SK-N-SH treated with all-trans-retinoic acid at 6 μM for 48 hours (cell line): ENCODE measurements at regions not wholly inside any gene's neighbourhood (a gene's known extent, or its start where the extent isn't known, plus 50 kb on each side); places are given as distances from the start of the nearest gene placed in this dataset.

ENCODE experiments used
- ATAC-seq: fragments of 200-7000 bp; cut with Tn5 transposase; 3 replicates; pipeline ENCODE4 v1.9.1; 2020; ENCODE audit warnings: mild to moderate bottlenecking, moderate library complexity
- ARNTL ChIP-seq: fragments of 450-650 bp; formaldehyde crosslinking; IDR thresholded peaks from 2 replicates; pipeline ENCODE4 v1.5.0; 2020; ENCODE audit warnings: low read depth, mild to moderate bottlenecking, moderate library complexity, borderline replicate concordance
- BACH2 ChIP-seq: fragments of 250-450 bp; sonication (Bioruptor Pico); IDR thresholded peaks from 2 replicates; pipeline ENCODE4 v1.9.0; 2021; ENCODE audit warnings: mild to moderate bottlenecking, borderline replicate concordance
- CREB5 ChIP-seq: fragments of 250-450 bp; sonication (Bioruptor Pico); IDR thresholded peaks from 2 replicates; pipeline ENCODE4 v1.5.1; 2020; ENCODE audit warnings: low read depth, mild to moderate bottlenecking, moderate library complexity
- CSDC2 ChIP-seq: fragments of 250-450 bp; sonication (Bioruptor Pico); IDR thresholded peaks from 2 replicates; pipeline ENCODE4 v1.5.0; 2020; ENCODE audit warnings: mild to moderate bottlenecking, moderate library complexity
- CSRNP3 ChIP-seq: fragments of 250-450 bp; sonication (Bioruptor Pico); IDR thresholded peaks from 2 replicates; pipeline ENCODE4 v1.5.1; 2021; ENCODE audit warnings: mild to moderate bottlenecking, moderate library complexity
- ESRRG ChIP-seq: fragments of 250-450 bp; sonication (Bioruptor Pico); IDR thresholded peaks from 2 replicates; pipeline ENCODE4 v1.6.1; 2021; ENCODE audit warnings: mild to moderate bottlenecking
- GLIS3 ChIP-seq: fragments of 250-450 bp; sonication (Bioruptor Pico); IDR thresholded peaks from 2 replicates; pipeline ENCODE4 v1.5.0; 2020; ENCODE audit warnings: mild to moderate bottlenecking, moderate library complexity
- ISL1 ChIP-seq: fragments of 250-450 bp; sonication (Bioruptor Pico); IDR thresholded peaks from 2 replicates; pipeline ENCODE4 v2.1.2; 2022; ENCODE audit warnings: mild to moderate bottlenecking, moderate library complexity
- OSR1 ChIP-seq: fragments of 250-450 bp; sonication (Bioruptor Pico); IDR thresholded peaks from 2 replicates; pipeline ENCODE4 v1.8.0; 2022; ENCODE audit warnings: moderate library complexity, mild to moderate bottlenecking, inconsistent platforms
- PATZ1 ChIP-seq: fragments of 250-450 bp; sonication (Bioruptor Pico); IDR thresholded peaks from 2 replicates; pipeline ENCODE4 v1.8.0; 2020; ENCODE audit warnings: mild to moderate bottlenecking, moderate library complexity, borderline replicate concordance
- POU6F1 ChIP-seq: fragments of 250-450 bp; sonication (Bioruptor Pico); IDR thresholded peaks from 2 replicates; pipeline ENCODE4 v1.8.0; 2021; ENCODE audit warnings: low read depth, mild to moderate bottlenecking, moderate library complexity, borderline replicate concordance
- PPARA ChIP-seq: fragments of 250-450 bp; sonication (Bioruptor Pico); IDR thresholded peaks from 2 replicates; pipeline ENCODE4 v1.5.0; 2020; ENCODE audit warnings: mild to moderate bottlenecking, borderline replicate concordance
- RARB ChIP-seq: fragments of 250-450 bp; sonication (Bioruptor Pico); IDR thresholded peaks from 2 replicates; pipeline ENCODE4 v1.8.0; 2021; ENCODE audit warnings: mild to moderate bottlenecking, moderate library complexity
- SNAI2 ChIP-seq: fragments of 250-450 bp; sonication (Bioruptor Pico); IDR thresholded peaks from 2 replicates; pipeline ENCODE4 v1.5.0; 2020; ENCODE audit warnings: mild to moderate bottlenecking, moderate library complexity
- TCF4 ChIP-seq: fragments of 250-450 bp; sonication (Bioruptor Pico); IDR thresholded peaks from 2 replicates; pipeline ENCODE4 v1.8.0; 2021; ENCODE audit warnings: mild to moderate bottlenecking, moderate library complexity, borderline replicate concordance
- TOX ChIP-seq: fragments of 250-450 bp; sonication (Bioruptor Pico); IDR thresholded peaks from 2 replicates; pipeline ENCODE4 v1.8.0; 2021; ENCODE audit warnings: mild to moderate bottlenecking, moderate library complexity, borderline replicate concordance
- TSHZ2 ChIP-seq: fragments of 250-450 bp; sonication (Bioruptor Pico); IDR thresholded peaks from 2 replicates; pipeline ENCODE4 v1.5.0; 2020; ENCODE audit warnings: mild to moderate bottlenecking, moderate library complexity
- ZFP3 ChIP-seq: fragments of 250-450 bp; sonication (Bioruptor Pico); IDR thresholded peaks from 2 replicates; pipeline ENCODE4 v1.5.0; 2020; ENCODE audit warnings: mild to moderate bottlenecking, moderate library complexity
- ZFP30 ChIP-seq: fragments of 450-650 bp; formaldehyde crosslinking; IDR thresholded peaks from 2 replicates; pipeline ENCODE4 v1.5.0; 2022; ENCODE audit warnings: mild to moderate bottlenecking, moderate library complexity
- ZNF565 ChIP-seq: fragments of 450-650 bp; formaldehyde crosslinking; conservative IDR thresholded peaks from 2 replicates; pipeline ENCODE4 v1.5.0; 2020; ENCODE audit warnings: low read depth, mild to moderate bottlenecking, moderate library complexity
- ZNF70 ChIP-seq: fragments of 450-650 bp; formaldehyde crosslinking; IDR thresholded peaks from 2 replicates; pipeline ENCODE4 v1.5.0; 2020; ENCODE audit warnings: mild to moderate bottlenecking, moderate library complexity
- ZNF8 ChIP-seq: fragments of 450-650 bp; formaldehyde crosslinking; IDR thresholded peaks from 2 replicates; pipeline ENCODE4 v1.5.0; 2020; ENCODE audit warnings: mild to moderate bottlenecking, moderate library complexity

- no peak for ATAC-seq
- TF ChIP-seq CSRNP3 (CRISPR knock-in tag): no peak
- TF ChIP-seq CSDC2 (CRISPR knock-in tag): no peak
- TF ChIP-seq RARB (CRISPR knock-in tag): no peak
- TF ChIP-seq ZNF565 (CRISPR knock-in tag): no peak
- no peak for TF ChIP-seq GLIS3
Measured at GRCh38 chr6:113481910-113482309, 375.2 kb upstream of the MARCKS start.

DNA sequence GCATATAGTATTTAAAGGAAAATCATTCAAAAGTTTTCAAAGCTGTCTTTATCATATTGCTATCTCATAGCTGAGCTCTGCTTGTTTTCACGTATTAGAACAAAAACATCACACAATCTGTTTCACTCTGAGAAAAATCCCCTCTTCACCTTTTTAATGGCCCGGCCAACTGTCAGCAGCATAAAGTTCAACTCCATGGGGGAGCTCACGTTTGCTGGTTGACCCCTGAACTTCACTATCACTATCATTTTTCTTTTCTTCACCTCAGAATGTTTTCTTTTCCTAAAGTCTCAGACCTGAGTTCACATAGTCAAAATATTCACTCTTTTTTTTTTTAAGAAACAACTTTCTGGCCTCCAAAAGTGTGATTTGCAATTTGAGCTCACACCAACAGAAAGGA lies 374.4 kb upstream of the MARCKS start:
- no peak for TF ChIP-seq ZNF8 (CRISPR knock-in tag)
- no peak for TF ChIP-seq SNAI2 (CRISPR knock-in tag)
- TF ChIP-seq ISL1 (CRISPR knock-in tag): no peak
- TF ChIP-seq CREB5 (CRISPR knock-in tag): no peak
- TF ChIP-seq PPARA: no peak
- TF ChIP-seq TOX: no peak
- no peak for TF ChIP-seq OSR1 (CRISPR knock-in tag)
- no peak for TF ChIP-seq POU6F1 (CRISPR knock-in tag)
- no peak for TF ChIP-seq ZNF70 (CRISPR knock-in tag)
- TF ChIP-seq TSHZ2: no peak
- no peak for TF ChIP-seq RARB (CRISPR knock-in tag)
- no peak for TF ChIP-seq CSRNP3 (CRISPR knock-in tag)
- no peak for TF ChIP-seq GLIS3
- no peak for TF ChIP-seq TCF4 (CRISPR knock-in tag)
- no peak for TF ChIP-seq ZFP30
- no peak for TF ChIP-seq ZFP3 (CRISPR knock-in tag)
- no peak for TF ChIP-seq ESRRG
- no peak for TF ChIP-seq ARNTL (CRISPR knock-in tag)
- TF ChIP-seq ZNF565 (CRISPR knock-in tag): no peak

DNA sequence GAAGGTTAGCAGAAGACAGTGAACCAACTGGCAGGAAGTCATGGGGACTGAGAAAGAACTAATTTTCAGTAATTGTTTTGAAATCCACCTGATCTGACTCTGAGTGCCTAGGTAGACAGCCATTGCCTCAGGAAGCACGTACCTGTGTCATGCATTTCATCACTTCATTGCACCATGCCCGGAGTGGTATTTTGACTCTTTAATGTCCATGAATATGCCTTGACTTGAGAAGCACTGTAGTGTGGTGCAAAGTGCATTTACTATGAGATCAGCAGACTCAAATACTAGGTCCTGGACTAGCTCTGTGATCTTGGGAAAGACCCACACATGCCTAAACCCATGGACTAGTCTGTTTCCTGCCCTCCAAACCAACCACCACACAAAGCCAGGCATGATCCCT lies 370.9 kb upstream of the MARCKS start:
- no peak for ATAC-seq

More for the DNA sequence above, 374.4 kb upstream of the MARCKS start:
- no peak for ATAC-seq

More for the DNA sequence above, 370.9 kb upstream of the MARCKS start:
- TF ChIP-seq TOX (no peak), ESRRG (no peak), TCF4 (CRISPR knock-in tag) (no peak), ZNF565 (CRISPR knock-in tag) (no peak), PATZ1 (CRISPR knock-in tag) (no peak), CSRNP3 (CRISPR knock-in tag) (no peak), ZNF8 (CRISPR knock-in tag) (no peak), ZNF70 (CRISPR knock-in tag) (no peak), OSR1 (CRISPR knock-in tag) (no peak), POU6F1 (CRISPR knock-in tag) (no peak), CSDC2 (CRISPR knock-in tag) (no peak), SNAI2 (CRISPR knock-in tag) (no peak), BACH2 (CRISPR knock-in tag) (no peak), GLIS3 (no peak), ARNTL (CRISPR knock-in tag) (no peak)
